OCI-LY3 (cell line): ENCODE measurements at regions not wholly inside any gene's neighbourhood (a gene's known extent, or its start where the extent isn't known, plus 50 kb on each side); places are given as distances from the start of the nearest gene placed in this dataset.

ENCODE experiments used
- EZH2phosphoT487 ChIP-seq: fragments of 200-600 bp; shearing (Covaris generic); IDR thresholded peaks from 2 replicates; pipeline ENCODE4 v1.6.1; 2018; ENCODE audit warnings: antibody characterized with exemption, mixed run types, low read depth
- TF ChIP-seq, protein P1 (sequence below): fragments of 200-600, 300-600 bp; sonication (generic); IDR thresholded peaks from 2 replicates; pipeline ENCODE4 v1.5.1; 2014; ENCODE audit warnings: antibody characterized with exemption, low read length, low read depth

DNA sequence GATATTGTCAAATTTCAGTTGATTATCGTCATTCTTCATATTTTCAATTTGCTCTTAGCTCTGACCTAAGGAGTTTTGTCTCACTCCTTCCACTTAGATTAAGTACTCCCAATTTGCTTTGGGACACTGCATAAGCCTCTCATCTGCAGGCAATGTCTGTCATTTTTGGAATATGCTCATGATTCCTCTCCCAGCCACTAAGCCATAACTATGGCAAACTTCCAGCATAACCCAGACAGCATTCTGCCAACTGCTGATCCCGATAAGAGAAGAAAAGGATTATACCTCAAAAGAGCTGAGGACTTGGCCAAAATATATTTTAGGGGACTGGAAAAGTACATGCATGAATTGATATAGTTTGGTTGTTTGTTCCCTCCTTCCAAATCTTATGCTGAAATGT, 444.4 kb downstream of the GABRG1 start:
- TF ChIP-seq, protein P1, sequence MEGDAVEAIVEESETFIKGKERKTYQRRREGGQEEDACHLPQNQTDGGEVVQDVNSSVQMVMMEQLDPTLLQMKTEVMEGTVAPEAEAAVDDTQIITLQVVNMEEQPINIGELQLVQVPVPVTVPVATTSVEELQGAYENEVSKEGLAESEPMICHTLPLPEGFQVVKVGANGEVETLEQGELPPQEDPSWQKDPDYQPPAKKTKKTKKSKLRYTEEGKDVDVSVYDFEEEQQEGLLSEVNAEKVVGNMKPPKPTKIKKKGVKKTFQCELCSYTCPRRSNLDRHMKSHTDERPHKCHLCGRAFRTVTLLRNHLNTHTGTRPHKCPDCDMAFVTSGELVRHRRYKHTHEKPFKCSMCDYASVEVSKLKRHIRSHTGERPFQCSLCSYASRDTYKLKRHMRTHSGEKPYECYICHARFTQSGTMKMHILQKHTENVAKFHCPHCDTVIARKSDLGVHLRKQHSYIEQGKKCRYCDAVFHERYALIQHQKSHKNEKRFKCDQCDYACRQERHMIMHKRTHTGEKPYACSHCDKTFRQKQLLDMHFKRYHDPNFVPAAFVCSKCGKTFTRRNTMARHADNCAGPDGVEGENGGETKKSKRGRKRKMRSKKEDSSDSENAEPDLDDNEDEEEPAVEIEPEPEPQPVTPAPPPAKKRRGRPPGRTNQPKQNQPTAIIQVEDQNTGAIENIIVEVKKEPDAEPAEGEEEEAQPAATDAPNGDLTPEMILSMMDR: no peak
- TF ChIP-seq EZH2phosphoT487: no peak
